OCI-LY1 (cell line): ENCODE measurements at regions not wholly inside any gene's neighbourhood (a gene's known extent, or its start where the extent isn't known, plus 50 kb on each side); places are given as distances from the start of the nearest gene placed in this dataset.
"Not testable (repeated sequence)": the region's sequence is repeated elsewhere in the genome, so short reads cannot be mapped to it uniquely, and the experiment has no call there.

Source experiments
- H2AFZ ChIP-seq: fragments of 200-600 bp; sonication (generic), shearing (Covaris generic); 2 replicates; pipeline ENCODE4 v1.6.0; 2014; ENCODE audit warnings: antibody characterized with exemption, mild to moderate bottlenecking, low read length
- H3F3A ChIP-seq: fragments of 200-600 bp; sonication (generic), shearing (Covaris generic); 2 replicates; pipeline ENCODE4 v1.6.0; 2014; ENCODE audit warnings: mild to moderate bottlenecking, antibody characterized with exemption, low read length, moderate library complexity; ENCODE audit not compliant: insufficient read depth
- H3K27ac ChIP-seq: fragments of 200-600 bp; sonication (generic); 2 replicates; pipeline ENCODE4 v1.5.1; 2014; ENCODE audit warnings: low read length, mixed run types, mild to moderate bottlenecking, low read depth; ENCODE audit not compliant: poor library complexity, severe bottlenecking
- H3K27me3 ChIP-seq: fragments of 200-600 bp; sonication (generic); 2 replicates; pipeline ENCODE4 v1.6.0; 2014; ENCODE audit warnings: antibody characterized with exemption, mild to moderate bottlenecking, low read length, moderate library complexity; ENCODE audit not compliant: insufficient read depth
- H3K36me3 ChIP-seq: fragments of 200-600 bp; sonication (generic); 2 replicates; pipeline ENCODE4 v1.6.1; 2014; ENCODE audit warnings: mild to moderate bottlenecking, antibody characterized with exemption, low read length, moderate library complexity, mixed read lengths; ENCODE audit not compliant: insufficient read depth
- H3K4me1 ChIP-seq: fragments of 200-600 bp; sonication (generic); 2 replicates; pipeline ENCODE4 v1.5.1; 2014; ENCODE audit warnings: mild to moderate bottlenecking, low read length, moderate library complexity; ENCODE audit not compliant: insufficient read depth, severe bottlenecking
- H3K4me2 ChIP-seq: fragments of 200-600 bp; sonication (generic), shearing (Covaris generic); 2 replicates; pipeline ENCODE4 v1.6.1; 2014; ENCODE audit warnings: low read length
- H3K4me3 ChIP-seq: fragments of 200-600 bp; sonication (generic); 2 replicates; pipeline ENCODE4 v1.5.1; 2014; ENCODE audit warnings: low read length, low read depth, mild to moderate bottlenecking, mixed read lengths; ENCODE audit not compliant: poor library complexity, severe bottlenecking
- H3K79me2 ChIP-seq: fragments of 200-600 bp; shearing (Covaris generic); 2 replicates; pipeline ENCODE4 v1.6.1; 2016; ENCODE audit warnings: mixed run types, low read length, mixed read lengths; ENCODE audit not compliant: insufficient read depth
- H3K9ac ChIP-seq: fragments of 200-600 bp; sonication (generic), shearing (Covaris generic); 2 replicates; pipeline ENCODE4 v1.6.1; 2014; ENCODE audit warnings: mild to moderate bottlenecking, low read length, mixed read lengths
- H3K9me2 ChIP-seq: fragments of 200-600 bp; sonication (generic), shearing (Covaris generic); 2 replicates; pipeline ENCODE4 v1.6.1; 2014; ENCODE audit warnings: low read depth, mild to moderate bottlenecking, low read length, mixed read lengths
- H3K9me3 ChIP-seq: fragments of 200-600 bp; shearing (Covaris generic); 2 replicates; pipeline ENCODE4 v1.6.1; 2014; ENCODE audit warnings: low read length, mixed read lengths
- H4K20me1 ChIP-seq: fragments of 200-600 bp; sonication (generic), shearing (Covaris generic); 2 replicates; pipeline ENCODE4 v1.6.0; 2016; ENCODE audit warnings: mild to moderate bottlenecking, low read length; ENCODE audit not compliant: insufficient read depth
- CTCF ChIP-seq: fragments of 200-600 bp; sonication (generic), shearing (Covaris generic); IDR thresholded peaks from 2 replicates; pipeline ENCODE4 v1.5.1; 2017; ENCODE audit warnings: mild to moderate bottlenecking, antibody characterized with exemption, low read length, moderate library complexity, mixed read lengths
- EZH2 ChIP-seq: fragments of 200-600 bp; sonication (generic), shearing (Covaris generic); IDR thresholded peaks from 2 replicates; pipeline ENCODE4 v1.8.0; 2017; ENCODE audit warnings: borderline replicate concordance, mixed run types, mild to moderate bottlenecking, antibody characterized with exemption, low read length, moderate library complexity, mixed read lengths

DNA sequence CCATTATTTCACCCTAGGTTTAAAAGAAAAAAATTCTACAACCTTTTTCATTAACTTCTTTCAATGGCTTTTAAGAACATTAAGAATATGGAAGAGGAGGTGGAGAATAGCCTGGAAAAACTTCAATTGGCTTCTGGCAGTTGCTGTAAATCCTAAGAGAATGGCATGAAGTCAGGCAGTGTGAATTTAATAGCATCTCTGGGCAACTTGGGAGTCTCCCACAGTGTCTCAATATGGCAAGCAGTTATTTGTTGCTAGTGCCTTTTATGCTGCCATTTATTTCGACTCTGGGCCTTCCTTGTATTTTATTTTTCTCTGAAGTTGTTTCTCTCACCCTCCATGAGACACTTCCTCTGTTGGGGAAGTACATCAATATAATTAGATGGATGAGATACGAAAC, 322.1 kb downstream of the CBLL2 start:
- H3K4me1 ChIP-seq, result no peaks in the 10 kb centered on the region
- H3K4me2 ChIP-seq, result no peak overlapping the region
- no peaks in the 10 kb centered on the region for H4K20me1 ChIP-seq
- H3F3A ChIP-seq, result no peaks in the 10 kb centered on the region
- no peak overlapping the region for H3K9ac ChIP-seq
- H3K4me3 ChIP-seq, result no peak overlapping the region
- no peaks in the 10 kb centered on the region for H3K36me3 ChIP-seq
- no peak overlapping the region for H2AFZ ChIP-seq
- no peak overlapping the region for H3K27ac ChIP-seq
- no peaks in the 10 kb centered on the region for H3K27me3 ChIP-seq
- no peaks in the 10 kb centered on the region for H3K9me2 ChIP-seq
- H3K79me2 ChIP-seq, result no peaks in the 10 kb centered on the region
- TF ChIP-seq CTCF (no peak), EZH2 (no peak)
- H3K9me3 ChIP-seq, result no peaks in the 10 kb centered on the region

GRCh38 chrX:22603060-22603459, 330.3 kb downstream of the CBLL2 start:
- Histone ChIP-seq H3K9ac (no peak overlapping the region), H4K20me1 (no peaks in the 10 kb centered on the region), H3K4me3 (no peak overlapping the region), H3K27me3 (no peaks in the 10 kb centered on the region), H3K4me2 (no peak overlapping the region), H3K9me3 (no peaks in the 10 kb centered on the region), H3K9me2 (no peaks in the 10 kb centered on the region), H3K4me1 (no peaks in the 10 kb centered on the region), H3K27ac (no peak overlapping the region), H3F3A (no peaks in the 10 kb centered on the region), H3K79me2 (no peaks in the 10 kb centered on the region), H3K36me3 (no peaks in the 10 kb centered on the region), H2AFZ (no peak overlapping the region)
- TF ChIP-seq EZH2 (no peak), CTCF (no peak)

- H3K9ac ChIP-seq, H3K36me3 ChIP-seq, H3F3A ChIP-seq, H3K4me3 ChIP-seq, H3K79me2 ChIP-seq, H3K9me3 ChIP-seq, H3K4me1 ChIP-seq, H3K27me3 ChIP-seq, H4K20me1 ChIP-seq, H3K4me2 ChIP-seq, H2AFZ ChIP-seq, H3K9me2 ChIP-seq, H3K27ac ChIP-seq: not testable (repeated sequence)
These were observed 336.7 kb downstream of the CBLL2 start for GRCh38 chrX:22609452-22609851.

DNA sequence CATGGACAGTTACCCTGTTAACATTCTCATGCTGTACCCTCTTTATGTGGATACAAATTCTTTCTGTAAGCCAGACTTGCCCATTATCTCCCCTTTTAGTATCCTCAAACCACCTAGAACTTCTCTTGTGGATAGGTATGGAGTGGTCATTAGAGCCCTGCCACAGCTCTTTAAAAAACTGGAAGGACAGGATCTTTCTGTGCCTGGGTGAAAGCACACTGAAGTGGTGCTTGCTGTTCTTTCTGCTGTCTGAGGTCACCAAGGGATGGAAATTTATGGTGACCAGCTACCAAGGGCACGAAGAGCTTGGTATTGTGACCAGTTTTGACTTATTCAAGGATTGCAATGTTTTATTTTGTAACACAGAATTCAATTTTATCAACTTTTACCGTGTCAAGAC, 344.2 kb downstream of the CBLL2 start:
- no peaks in the 10 kb centered on the region for H3K27me3 ChIP-seq
- H3K36me3 ChIP-seq, result no peaks in the 10 kb centered on the region
- H3K79me2 ChIP-seq, result no peaks in the 10 kb centered on the region
- H4K20me1 ChIP-seq, result no peaks in the 10 kb centered on the region
- H2AFZ ChIP-seq, result no peak overlapping the region
- H3K9ac ChIP-seq, result no peak overlapping the region
- TF ChIP-seq CTCF, result no peak
- TF ChIP-seq EZH2, result no peak
- no peaks in the 10 kb centered on the region for H3K9me2 ChIP-seq
- no peaks in the 10 kb centered on the region for H3K4me1 ChIP-seq
- H3K27ac ChIP-seq, result no peak overlapping the region
- H3K4me3 ChIP-seq, result no peak overlapping the region
- no peaks in the 10 kb centered on the region for H3F3A ChIP-seq
- H3K4me2 ChIP-seq, result no peak overlapping the region
- no peaks in the 10 kb centered on the region for H3K9me3 ChIP-seq
